PC-3 (cell line): ENCODE measurements at regions not wholly inside any gene's neighbourhood (a gene's known extent, or its start where the extent isn't known, plus 50 kb on each side); places are given as distances from the start of the nearest gene placed in this dataset.

Source experiments
- CTCF ChIP-seq: fragments of 300-600 bp; sonication (generic); conservative IDR thresholded peaks from 2 replicates; pipeline ENCODE4 v1.5.1; 2017; ENCODE audit warnings: antibody characterized with exemption, low read depth, mild to moderate bottlenecking, low read length
- EZH2 ChIP-seq: fragments of 300-600 bp; sonication (generic); IDR thresholded peaks from one replicate; pipeline ENCODE4 v1.6.1; 2017; ENCODE audit warnings: antibody characterized with exemption, mild to moderate bottlenecking, low read length; ENCODE audit not compliant: unreplicated experiment
- EZH2phosphoT487 ChIP-seq: fragments of 300-600 bp; sonication (generic); IDR thresholded peaks from 2 replicates; pipeline ENCODE4 v1.6.1; 2018; ENCODE audit warnings: mild to moderate bottlenecking, antibody characterized with exemption, low read length, borderline replicate concordance

GRCh38 chr1:38570657-38570975, 289.0 kb downstream of the RRAGC start:
- TF ChIP-seq CTCF: no peak
- TF ChIP-seq EZH2phosphoT487: no peak
- TF ChIP-seq EZH2: no peak
